ENCODE measurements at regions not wholly inside any gene's neighbourhood (a gene's known extent, or its start where the extent isn't known, plus 50 kb on each side); places are given as distances from the start of the nearest gene placed in this dataset.

DNA sequence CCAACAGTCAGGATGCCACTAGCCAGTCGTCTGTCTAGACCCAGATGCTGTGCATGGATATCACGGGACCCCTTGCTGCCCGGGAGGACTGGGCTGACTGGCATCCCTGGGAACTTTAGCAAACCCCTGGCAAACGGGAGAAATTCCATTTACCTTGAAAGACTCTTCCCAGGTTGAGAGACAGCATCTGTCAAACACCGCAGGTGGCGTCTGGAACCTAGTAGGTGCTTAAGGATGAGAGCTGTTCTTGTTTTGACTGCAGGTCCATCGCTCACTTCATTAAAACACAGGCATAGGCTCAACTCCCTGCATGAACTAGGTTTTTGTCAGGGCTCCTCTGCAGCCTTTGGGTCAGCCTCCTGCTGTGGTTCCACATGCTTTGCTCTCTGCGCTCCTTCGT lies 546.3 kb downstream of the BCL11B start:
- TF ChIP-seq POLR2A (IDR thresholded peaks at IDR 0.05; ENCODE audit: low read length) (no peak), GATA1 (IDR thresholded peaks at IDR 0.05; ENCODE audit: low read depth, low read length) (no peak)
- DNase-seq, result no peak

DNA sequence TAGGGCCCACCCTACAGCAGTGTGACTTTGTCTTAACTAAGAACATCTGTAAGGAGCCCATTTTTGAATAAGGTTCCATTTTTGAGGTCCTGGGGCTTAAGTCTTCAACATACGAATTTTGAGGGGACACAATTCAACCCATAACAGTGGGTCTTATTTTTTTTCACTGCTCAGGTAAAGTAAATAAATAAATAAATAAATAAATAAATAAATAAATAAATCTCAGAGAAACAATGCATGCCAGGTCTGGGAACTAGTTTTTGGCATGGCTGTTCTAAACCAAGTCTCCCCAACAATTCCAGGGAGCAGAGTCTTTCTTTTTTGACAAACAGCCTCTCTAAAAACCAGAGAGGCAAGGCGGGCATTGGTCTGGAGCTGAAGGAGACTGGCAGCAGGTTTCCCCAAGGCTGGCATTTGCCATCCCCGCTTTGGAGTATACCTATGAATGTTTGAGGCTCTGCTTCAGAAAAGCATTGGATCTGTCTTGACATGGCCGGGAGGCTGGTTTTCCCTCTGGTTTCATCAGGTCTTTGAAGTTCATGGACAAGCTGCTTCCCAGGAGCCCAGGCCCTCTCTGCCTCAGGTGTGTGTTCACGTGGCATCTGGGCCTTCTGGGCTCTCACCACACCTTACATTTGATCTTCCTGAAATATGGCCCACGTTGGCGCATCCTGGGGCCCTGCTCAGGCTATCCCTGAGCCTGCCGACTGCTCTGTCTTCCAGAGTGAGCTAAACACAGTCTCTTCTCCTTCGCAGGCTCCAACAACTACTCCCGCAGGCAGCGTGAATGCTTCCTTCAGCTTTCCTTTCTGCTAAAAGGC lies 545.2 kb downstream of the BCL11B start:
- TF ChIP-seq GATA1 (IDR thresholded peaks at IDR 0.05; ENCODE audit: low read depth, low read length), result no peak
- no peak for TF ChIP-seq POLR2A (IDR thresholded peaks at IDR 0.05; ENCODE audit: low read length)
- no peak for DNase-seq

DNA sequence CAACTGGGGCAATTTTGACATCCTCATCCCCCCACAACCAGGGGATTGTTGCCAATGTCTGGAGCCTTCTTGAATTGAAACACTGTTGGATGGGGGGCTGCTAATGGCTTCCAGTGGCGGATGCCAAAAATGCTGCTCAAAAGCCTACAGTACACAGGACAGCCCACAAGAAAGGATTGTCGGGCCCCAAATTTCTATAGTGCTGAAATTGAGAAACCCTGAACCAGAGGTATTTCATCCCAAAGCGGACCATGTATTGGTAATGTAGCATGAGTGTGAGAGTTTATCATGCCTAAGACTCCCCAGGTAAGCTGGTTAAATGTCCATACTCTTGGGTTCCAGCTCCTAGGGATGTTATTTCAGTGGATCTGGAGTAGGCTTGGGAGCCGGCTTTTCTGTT lies 544.0 kb downstream of the BCL11B start:
- TF ChIP-seq GATA1 (IDR thresholded peaks at IDR 0.05; ENCODE audit: low read depth, low read length) (no peak), POLR2A (IDR thresholded peaks at IDR 0.05; ENCODE audit: low read length) (no peak)
- no peak for DNase-seq

DNA sequence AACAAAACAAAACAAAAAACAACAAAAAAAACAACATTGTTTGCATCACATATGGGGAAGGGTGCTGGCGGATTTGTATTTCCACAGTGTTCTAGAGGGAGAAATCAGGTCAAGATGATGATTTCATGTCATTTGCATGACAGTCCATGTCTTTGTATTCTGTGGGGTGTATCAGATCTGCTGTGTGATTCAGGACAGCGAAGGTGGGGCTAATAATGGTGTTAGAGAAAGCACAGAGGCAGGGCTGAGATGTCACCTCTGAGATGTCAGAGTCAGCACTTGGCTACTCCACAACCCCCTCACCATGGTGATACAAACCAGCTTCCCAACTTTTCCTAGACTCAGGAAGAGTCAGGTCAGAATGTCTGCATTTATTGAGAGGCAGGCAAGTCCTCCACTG lies 543.2 kb downstream of the BCL11B start:
- no peak for TF ChIP-seq POLR2A (IDR thresholded peaks at IDR 0.05; ENCODE audit: low read length)
- no peak for TF ChIP-seq GATA1 (IDR thresholded peaks at IDR 0.05; ENCODE audit: low read depth, low read length)
- DNase-seq, result no peak

DNA sequence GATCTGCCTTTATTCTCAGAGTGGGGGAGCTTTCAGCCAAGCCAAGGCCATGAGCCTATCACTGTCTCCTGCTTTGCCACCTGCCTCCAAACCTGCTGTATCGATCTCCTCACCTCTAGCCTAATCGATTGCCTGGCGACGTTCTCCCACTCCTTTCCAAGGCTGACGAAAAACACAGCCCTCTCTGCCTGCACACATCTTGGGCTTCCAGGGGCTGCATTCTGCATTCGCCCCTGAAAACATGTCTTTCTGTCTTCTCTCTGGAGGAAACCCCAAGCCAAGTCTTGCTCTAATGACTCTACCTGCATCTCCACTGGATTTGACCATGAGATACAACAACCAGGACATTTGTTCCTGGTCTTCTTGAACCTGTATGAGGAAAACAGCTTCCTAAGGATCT lies 540.7 kb downstream of the BCL11B start:
- DNase-seq, result no peak
- TF ChIP-seq GATA1 (IDR thresholded peaks at IDR 0.05; ENCODE audit: low read depth, low read length) (no peak), POLR2A (IDR thresholded peaks at IDR 0.05; ENCODE audit: low read length) (no peak)

DNA sequence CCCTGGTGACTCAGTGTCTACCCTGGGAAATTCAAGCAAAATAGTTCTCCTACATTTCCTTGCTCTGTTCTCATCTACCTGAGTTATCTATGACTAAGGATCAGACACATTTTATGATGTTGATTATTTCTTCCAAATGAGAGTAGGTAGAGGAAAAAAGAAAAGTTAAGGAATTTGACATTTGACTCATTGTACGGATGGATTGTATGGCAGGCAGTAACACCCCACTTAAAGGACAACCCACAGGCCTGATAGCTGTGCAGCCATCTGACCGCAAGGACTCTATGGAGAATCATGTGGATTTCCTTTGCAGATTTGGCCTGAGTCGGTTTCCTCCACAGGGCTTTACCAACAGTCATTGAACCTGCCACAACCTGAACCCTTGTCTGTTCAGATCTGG lies 540.3 kb downstream of the BCL11B start:
- TF ChIP-seq POLR2A (IDR thresholded peaks at IDR 0.05; ENCODE audit: low read length) (no peak), GATA1 (IDR thresholded peaks at IDR 0.05; ENCODE audit: low read depth, low read length) (no peak)
- no peak for DNase-seq

DNA sequence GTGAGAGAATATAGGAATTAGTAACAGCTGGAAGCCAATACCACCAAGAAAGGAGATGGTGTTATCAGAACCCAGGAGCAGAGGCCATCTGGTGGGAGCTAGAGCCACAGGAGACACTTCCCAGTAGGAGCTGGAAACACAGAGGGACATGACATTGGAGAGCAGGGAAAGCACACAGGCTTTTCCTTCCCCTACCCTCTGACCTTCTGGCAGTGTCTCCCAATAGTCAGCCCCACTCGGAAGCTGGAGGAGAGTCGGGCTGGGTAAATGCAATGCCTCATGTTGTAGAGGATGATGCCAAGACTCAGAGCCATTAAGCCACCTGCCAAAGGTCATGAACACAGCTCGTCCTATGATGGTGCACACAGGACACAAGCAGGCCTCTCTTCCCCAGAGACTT lies 538.5 kb downstream of the BCL11B start:
- TF ChIP-seq GATA1 (IDR thresholded peaks at IDR 0.05; ENCODE audit: low read depth, low read length), result no peak
- TF ChIP-seq POLR2A (IDR thresholded peaks at IDR 0.05; ENCODE audit: low read length), result no peak
- no peak for DNase-seq

DNA sequence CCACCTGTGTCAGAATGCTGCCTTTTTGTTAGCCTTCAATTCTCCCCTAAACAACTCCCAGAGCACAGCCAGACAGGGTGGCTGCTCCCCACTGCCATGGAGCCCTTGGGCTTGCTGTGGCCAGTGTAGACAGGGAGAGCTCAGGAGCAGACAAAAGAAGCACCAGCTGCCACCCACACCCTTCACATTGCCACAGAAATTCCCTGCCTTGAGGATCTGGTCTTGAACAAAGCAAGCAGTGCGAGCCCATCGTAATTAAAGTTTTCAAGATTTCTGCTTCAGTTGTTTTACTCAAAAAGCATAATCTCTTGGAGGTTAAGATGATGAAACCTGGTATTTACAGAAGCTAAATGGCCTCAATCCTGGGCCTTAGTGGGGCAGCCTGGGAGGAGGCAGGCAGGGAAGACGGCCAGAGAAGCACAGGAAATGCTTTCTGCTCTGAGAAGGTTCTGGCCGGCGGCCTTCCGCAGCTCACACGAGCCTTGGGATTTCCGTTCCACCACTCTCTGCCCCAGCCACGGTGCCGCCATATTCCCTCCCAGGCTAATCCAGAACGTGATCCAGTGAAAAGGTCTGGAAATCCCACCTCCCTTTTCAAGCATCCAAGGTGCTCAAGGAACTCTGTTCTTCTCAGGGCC lies 535.2 kb downstream of the BCL11B start:
- no peak for DNase-seq
- no peak for TF ChIP-seq GATA1 (IDR thresholded peaks at IDR 0.05; ENCODE audit: low read depth, low read length)
- no peak for TF ChIP-seq POLR2A (IDR thresholded peaks at IDR 0.05; ENCODE audit: low read length)

DNA sequence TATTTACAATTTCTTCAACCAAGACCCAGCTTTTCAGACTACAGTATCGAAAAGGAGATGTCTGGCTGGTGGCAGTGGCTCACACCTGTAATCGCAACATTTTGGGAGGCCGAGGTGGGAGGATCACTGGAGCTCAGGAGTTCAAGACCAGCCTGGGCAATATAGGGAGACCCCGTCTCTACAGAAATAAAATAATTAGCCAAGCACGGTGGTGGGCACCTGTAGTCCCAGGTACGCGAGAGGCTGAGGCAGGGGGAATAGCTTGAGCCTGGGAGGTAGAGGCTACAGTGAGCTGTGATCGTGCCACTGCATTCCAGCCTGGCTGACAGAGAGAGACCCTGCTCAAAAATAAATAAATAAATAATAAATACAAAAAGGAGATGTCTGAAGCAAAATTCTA lies 530.5 kb downstream of the BCL11B start:
- no peak for TF ChIP-seq GATA1 (IDR thresholded peaks at IDR 0.05; ENCODE audit: low read depth, low read length)
- TF ChIP-seq POLR2A (IDR thresholded peaks at IDR 0.05; ENCODE audit: low read length), result no peak

DNA sequence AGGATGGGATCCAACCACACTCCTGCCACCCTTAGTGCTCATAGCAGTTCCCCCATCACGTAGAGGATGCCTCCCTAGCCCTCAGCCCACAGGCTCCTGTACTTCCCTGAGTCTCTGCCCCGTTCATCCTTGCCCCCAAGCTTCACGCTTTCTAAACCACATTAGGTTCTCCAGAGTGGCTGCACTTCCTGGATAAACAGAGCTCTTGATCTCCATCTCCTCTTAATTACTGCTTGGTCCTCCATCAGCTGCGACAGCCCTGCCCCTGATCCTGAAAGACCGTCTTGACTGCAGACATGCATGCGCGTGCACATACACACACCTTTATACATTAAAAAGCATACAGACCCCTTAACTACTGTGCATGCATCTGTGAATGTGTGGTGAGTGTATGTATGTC lies 530.0 kb downstream of the BCL11B start:
- no peak for DNase-seq
- TF ChIP-seq POLR2A (IDR thresholded peaks at IDR 0.05; ENCODE audit: low read length) (no peak), GATA1 (IDR thresholded peaks at IDR 0.05; ENCODE audit: low read depth, low read length) (no peak)

More for the DNA sequence above, 530.5 kb downstream of the BCL11B start:
- no peak for DNase-seq

DNA sequence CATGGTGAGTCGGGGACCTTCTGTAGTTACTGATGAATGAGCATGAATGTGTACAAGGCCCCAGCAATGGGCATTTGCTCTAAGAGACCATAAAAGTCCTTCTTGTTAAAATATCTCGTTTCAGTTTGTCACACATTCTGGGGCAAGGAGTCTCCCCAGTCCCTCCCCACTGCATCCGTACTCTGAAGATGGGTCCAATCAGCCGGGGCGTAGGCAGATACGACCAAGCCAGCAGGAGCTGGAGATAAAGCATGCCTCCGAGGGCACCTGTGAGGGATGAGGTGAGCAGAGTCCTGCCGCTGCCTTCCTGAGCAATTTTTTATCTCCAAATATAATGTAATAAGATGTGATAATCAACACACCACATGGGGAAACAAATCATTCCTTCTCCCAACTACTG lies 528.5 kb downstream of the BCL11B start:
- no peak for DNase-seq
- no peak for TF ChIP-seq GATA1 (IDR thresholded peaks at IDR 0.05; ENCODE audit: low read depth, low read length)
- TF ChIP-seq POLR2A (IDR thresholded peaks at IDR 0.05; ENCODE audit: low read length), result no peak

DNA sequence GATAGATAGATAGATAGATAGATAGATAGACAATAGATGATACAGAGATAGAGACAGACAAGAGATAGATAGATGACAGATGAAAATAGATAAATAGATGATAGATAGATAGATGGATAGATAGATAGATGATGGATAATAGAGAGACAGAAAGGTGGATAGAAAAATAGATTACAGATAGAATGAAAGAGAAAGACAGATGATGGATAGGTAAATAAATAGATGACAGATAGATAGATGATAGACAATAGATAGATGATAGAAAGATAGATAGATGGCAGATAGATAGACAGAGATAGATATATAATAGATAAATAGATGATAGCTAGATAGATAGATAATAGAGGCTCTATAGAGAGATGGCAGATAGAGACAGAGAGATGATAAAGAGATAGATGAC lies 523.0 kb downstream of the BCL11B start:
- DNase-seq, result no peak
- TF ChIP-seq GATA1 (IDR thresholded peaks at IDR 0.05; ENCODE audit: low read depth, low read length) (no peak), POLR2A (IDR thresholded peaks at IDR 0.05; ENCODE audit: low read length) (no peak)

DNA sequence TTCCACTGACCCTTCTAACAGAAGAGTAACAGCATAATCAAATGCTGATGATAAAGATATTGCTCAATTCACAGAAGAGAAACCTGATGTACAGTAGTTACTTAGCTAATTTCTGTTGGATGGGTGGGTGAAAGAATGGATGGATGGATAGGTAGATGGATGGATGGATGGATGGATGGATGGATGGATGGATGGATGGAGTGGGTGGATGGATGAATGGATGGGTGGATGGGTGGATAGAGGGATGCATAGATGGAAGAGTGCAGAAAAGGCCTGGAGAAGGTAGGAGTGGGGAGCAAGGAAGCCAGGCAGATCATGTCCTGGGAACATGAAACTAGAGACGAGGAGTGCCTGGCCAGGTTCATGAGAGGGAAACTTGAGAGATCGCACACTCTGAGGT lies 520.9 kb downstream of the BCL11B start:
- no peak for TF ChIP-seq GATA1 (IDR thresholded peaks at IDR 0.05; ENCODE audit: low read depth, low read length)
- no peak for TF ChIP-seq POLR2A (IDR thresholded peaks at IDR 0.05; ENCODE audit: low read length)
- DNase-seq, result no peak

DNA sequence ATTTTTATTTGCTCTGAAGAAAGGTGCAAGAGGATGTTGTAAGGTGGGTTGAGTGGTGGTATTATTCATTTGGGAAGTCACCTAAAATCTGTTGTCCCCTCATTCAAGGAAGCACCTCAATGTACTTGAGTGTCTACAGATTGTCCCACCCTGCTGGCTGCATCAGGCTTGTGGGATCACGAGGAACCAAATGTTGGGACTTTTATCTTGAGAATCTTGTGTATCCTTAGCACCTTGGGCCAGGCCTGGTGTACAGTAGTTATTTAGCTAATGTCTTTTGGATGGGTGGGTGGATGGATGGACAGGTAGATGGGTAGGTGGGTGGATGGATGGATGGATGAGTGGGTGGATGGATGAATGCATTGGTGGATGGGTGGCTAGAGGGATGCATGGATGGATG lies 519.3 kb downstream of the BCL11B start:
- TF ChIP-seq GATA1 (IDR thresholded peaks at IDR 0.05; ENCODE audit: low read depth, low read length) (no peak), POLR2A (IDR thresholded peaks at IDR 0.05; ENCODE audit: low read length) (no peak)
- no peak for DNase-seq

All from erythroblast (primary cell).